ENCODE measurements at regions not wholly inside any gene's neighbourhood (a gene's known extent, or its start where the extent isn't known, plus 50 kb on each side); places are given as distances from the start of the nearest gene placed in this dataset.
A peak's percentile ranks its signal among the peaks of the same experiment; 100 is the strongest.
"Not testable (repeated sequence)": the region's sequence is repeated elsewhere in the genome, so short reads cannot be mapped to it uniquely, and the experiment has no call there.

DNA sequence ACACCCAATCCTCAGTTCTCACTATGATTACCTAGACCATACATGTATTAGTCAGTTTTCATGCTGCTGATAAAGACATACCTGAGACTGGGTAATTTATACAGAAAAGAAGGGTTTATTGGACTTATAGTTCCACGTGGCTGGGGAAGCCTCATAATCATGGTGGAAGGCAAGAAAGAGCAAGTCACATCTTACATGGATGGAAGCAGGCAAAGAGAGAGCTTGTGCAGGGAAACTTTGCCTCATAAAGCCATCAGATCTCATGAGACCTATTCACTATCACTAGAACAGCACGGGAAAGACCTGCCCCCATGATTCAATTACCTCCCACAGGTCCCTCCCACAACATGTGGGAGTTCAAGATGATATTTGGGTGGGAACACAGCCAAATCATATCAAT lies 79.5 kb upstream of the FGGY start:
- H3K9me3 ChIP-seq (replicated peaks; ENCODE audit: control insufficient read depth, insufficient read depth, low read depth, low read length); H3K4me2 ChIP-seq (ENCODE audit: insufficient read depth, low read length); H3K36me3 ChIP-seq (ENCODE audit: control insufficient read depth, insufficient read depth, low read length); H4K20me1 ChIP-seq (replicated peaks; ENCODE audit: control insufficient read depth, insufficient read depth, low read length); FAIRE-seq; intact Hi-C loops (cut with micrococcal nuclease); H3K9ac ChIP-seq (ENCODE audit: insufficient read depth in 1 of 2, low read depth in 2 of 2, low read length in 2 of 2); H3K27me3 ChIP-seq (ENCODE audit: control insufficient read depth in 2 of 2, insufficient read depth in 2 of 2, low read length in 2 of 2); H2AFZ ChIP-seq (ENCODE audit: low read depth, low read length); H3K27ac ChIP-seq (ENCODE audit: extremely low read depth, low read depth, low read length); ATAC-seq; BruUV-seq (replicated peaks); H3K9me1 ChIP-seq (ENCODE audit: control insufficient read depth, insufficient read depth, low read length); H3K79me2 ChIP-seq (ENCODE audit: control insufficient read depth, insufficient read depth, low read length); POLR2A ChIA-PET; H3K4me3 ChIP-seq; H3K4me1 ChIP-seq (replicated peaks in 1 of 2; ENCODE audit: control insufficient read depth in 2 of 2, insufficient read depth in 2 of 2, low read length in 2 of 2); CTCF ChIA-PET (ENCODE audit: low intra/inter-chr PET ratio); DNase-seq (ENCODE audit: extremely low read depth in 1 of 4, low spot score in 3 of 4); in situ Hi-C loops (cut with MboI): not testable (repeated sequence)
- peak; percentile 94 for TF ChIP-seq ZNF431 (CRISPR knock-in tag; IDR thresholded peaks at IDR 0.05)
- 4% methylated on average over 2 of the region's 2 CpGs for WGBS (ENCODE audit: insufficient coverage, low coverage, missing lambda C conversion rate)

- no peaks in the 10 kb centered on the region; the same call in 1 of the 2 replicates for H4K20me1 ChIP-seq (replicated peaks; ENCODE audit: control insufficient read depth, insufficient read depth, low read length)
- WGBS (ENCODE audit: insufficient coverage, low coverage, missing lambda C conversion rate) = 7% methylated on average over 5 of the region's 5 CpGs
- H3K27me3 ChIP-seq (ENCODE audit: control insufficient read depth in 2 of 2, insufficient read depth in 2 of 2, low read length in 2 of 2) = no peaks in the 10 kb centered on the region
- no peak overlapping the region for H3K27ac ChIP-seq (ENCODE audit: extremely low read depth, low read depth, low read length)
- no peak overlapping the region for H3K4me3 ChIP-seq
- H3K4me1 ChIP-seq (replicated peaks in 1 of 2; ENCODE audit: control insufficient read depth in 2 of 2, insufficient read depth in 2 of 2, low read length in 2 of 2) = no peaks in the 10 kb centered on the region; a peak in 1 of 5 replicates
- in situ Hi-C loops (cut with MboI) = no loop called here
- H3K36me3 ChIP-seq (ENCODE audit: control insufficient read depth, insufficient read depth, low read length) = no peaks in the 10 kb centered on the region
- H3K4me2 ChIP-seq (ENCODE audit: insufficient read depth, low read length) = no peak overlapping the region
- no peaks in the 10 kb centered on the region for H3K9me1 ChIP-seq (ENCODE audit: control insufficient read depth, insufficient read depth, low read length)
- H2AFZ ChIP-seq (ENCODE audit: low read depth, low read length) = no peak overlapping the region
- no peak for ATAC-seq
- FAIRE-seq = no peak
- POLR2A ChIA-PET = no interaction called here
- CTCF ChIA-PET (ENCODE audit: low intra/inter-chr PET ratio) = no interaction called here
- no peaks in the 10 kb centered on the region for H3K9me3 ChIP-seq (replicated peaks; ENCODE audit: control insufficient read depth, insufficient read depth, low read depth, low read length)
- no TSS peak for BruUV-seq (replicated peaks)
- no peaks in the 10 kb centered on the region for H3K79me2 ChIP-seq (ENCODE audit: control insufficient read depth, insufficient read depth, low read length)
- DNase-seq (ENCODE audit: extremely low read depth in 1 of 4, low spot score in 3 of 4) = no peak
- intact Hi-C loops (cut with micrococcal nuclease) = no loop called here
- H3K9ac ChIP-seq (ENCODE audit: insufficient read depth in 1 of 2, low read depth in 2 of 2, low read length in 2 of 2) = no peak overlapping the region
- TF ChIP-seq ZNF23 (CRISPR knock-in tag; IDR thresholded peaks at IDR 0.05) (no peak), ZNF316 (IDR thresholded peaks at IDR 0.05) (no peak), HNRNPUL1 (IDR thresholded peaks at IDR 0.05; ENCODE audit: low read length) (no peak), HIVEP1 (CRISPR knock-in tag; IDR thresholded peaks at IDR 0.05) (no peak), TRIM28 (IDR thresholded peaks at IDR 0.05) (no peak), POLR2AphosphoS2 (IDR thresholded peaks at IDR 0.05; ENCODE audit: low read length) (no peak), FOXJ3 (CRISPR knock-in tag; IDR thresholded peaks at IDR 0.05) (no peak), PKNOX1 (IDR thresholded peaks at IDR 0.05) (no peak), ILK (tag; IDR thresholded peaks at IDR 0.05; ENCODE audit: borderline replicate concordance, low read depth) (no peak), ZNF347 (CRISPR knock-in tag; IDR thresholded peaks at IDR 0.05; ENCODE audit: low read depth) (no peak), SMAD1 (IDR thresholded peaks at IDR 0.05; ENCODE audit: low read depth, low read length, partially characterized antibody) (no peak)
- TF ChIP-seq, protein P1, sequence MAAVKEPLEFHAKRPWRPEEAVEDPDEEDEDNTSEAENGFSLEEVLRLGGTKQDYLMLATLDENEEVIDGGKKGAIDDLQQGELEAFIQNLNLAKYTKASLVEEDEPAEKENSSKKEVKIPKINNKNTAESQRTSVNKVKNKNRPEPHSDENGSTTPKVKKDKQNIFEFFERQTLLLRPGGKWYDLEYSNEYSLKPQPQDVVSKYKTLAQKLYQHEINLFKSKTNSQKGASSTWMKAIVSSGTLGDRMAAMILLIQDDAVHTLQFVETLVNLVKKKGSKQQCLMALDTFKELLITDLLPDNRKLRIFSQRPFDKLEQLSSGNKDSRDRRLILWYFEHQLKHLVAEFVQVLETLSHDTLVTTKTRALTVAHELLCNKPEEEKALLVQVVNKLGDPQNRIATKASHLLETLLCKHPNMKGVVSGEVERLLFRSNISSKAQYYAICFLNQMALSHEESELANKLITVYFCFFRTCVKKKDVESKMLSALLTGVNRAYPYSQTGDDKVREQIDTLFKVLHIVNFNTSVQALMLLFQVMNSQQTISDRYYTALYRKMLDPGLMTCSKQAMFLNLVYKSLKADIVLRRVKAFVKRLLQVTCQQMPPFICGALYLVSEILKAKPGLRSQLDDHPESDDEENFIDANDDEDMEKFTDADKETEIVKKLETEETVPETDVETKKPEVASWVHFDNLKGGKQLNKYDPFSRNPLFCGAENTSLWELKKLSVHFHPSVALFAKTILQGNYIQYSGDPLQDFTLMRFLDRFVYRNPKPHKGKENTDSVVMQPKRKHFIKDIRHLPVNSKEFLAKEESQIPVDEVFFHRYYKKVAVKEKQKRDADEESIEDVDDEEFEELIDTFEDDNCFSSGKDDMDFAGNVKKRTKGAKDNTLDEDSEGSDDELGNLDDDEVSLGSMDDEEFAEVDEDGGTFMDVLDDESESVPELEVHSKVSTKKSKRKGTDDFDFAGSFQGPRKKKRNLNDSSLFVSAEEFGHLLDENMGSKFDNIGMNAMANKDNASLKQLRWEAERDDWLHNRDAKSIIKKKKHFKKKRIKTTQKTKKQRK (IDR thresholded peaks at IDR 0.05; ENCODE audit: borderline replicate concordance, low read depth, low read length) = no peak
Observed at GRCh38 chr1:59218521-59219236, 78.2 kb upstream of the FGGY start.
